GM12874 (cell line): ENCODE measurements at regions not wholly inside any gene's neighbourhood (a gene's known extent, or its start where the extent isn't known, plus 50 kb on each side); places are given as distances from the start of the nearest gene placed in this dataset.

Source experiments
- CTCF ChIP-seq: IDR thresholded peaks from 2 replicates; pipeline ENCODE4 v1.5.1; 2011; ENCODE audit warnings: low read depth, mild to moderate bottlenecking, control low read depth, low read length, moderate library complexity; ENCODE audit not compliant: insufficient read depth

GRCh38 chr13:106089261-106089980 is 446.0 kb downstream of the EFNB2 start:
- no peak for TF ChIP-seq CTCF

DNA sequence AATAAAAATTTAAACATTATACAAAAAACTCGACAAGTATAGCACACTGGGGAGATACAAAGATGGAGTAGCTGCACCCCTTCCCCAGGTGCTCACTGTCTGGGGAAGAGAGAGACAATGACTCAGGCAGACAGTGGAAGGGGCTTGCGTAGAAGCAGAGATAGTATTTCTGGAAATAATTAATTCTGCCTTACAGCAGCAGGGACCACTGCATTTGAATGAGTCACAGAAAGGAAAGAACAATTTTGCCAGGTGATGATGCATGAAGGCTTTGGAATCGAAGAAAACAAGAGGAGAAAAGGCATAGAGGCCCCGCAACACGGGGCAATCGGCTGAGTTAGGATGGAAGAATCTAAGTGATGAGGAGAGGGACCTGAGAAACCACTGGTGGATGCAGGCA is 447.4 kb downstream of the EFNB2 start:
- TF ChIP-seq CTCF = no peak

GRCh38 chr13:106087201-106087600 is 448.3 kb downstream of the EFNB2 start:
- no peak for TF ChIP-seq CTCF

DNA sequence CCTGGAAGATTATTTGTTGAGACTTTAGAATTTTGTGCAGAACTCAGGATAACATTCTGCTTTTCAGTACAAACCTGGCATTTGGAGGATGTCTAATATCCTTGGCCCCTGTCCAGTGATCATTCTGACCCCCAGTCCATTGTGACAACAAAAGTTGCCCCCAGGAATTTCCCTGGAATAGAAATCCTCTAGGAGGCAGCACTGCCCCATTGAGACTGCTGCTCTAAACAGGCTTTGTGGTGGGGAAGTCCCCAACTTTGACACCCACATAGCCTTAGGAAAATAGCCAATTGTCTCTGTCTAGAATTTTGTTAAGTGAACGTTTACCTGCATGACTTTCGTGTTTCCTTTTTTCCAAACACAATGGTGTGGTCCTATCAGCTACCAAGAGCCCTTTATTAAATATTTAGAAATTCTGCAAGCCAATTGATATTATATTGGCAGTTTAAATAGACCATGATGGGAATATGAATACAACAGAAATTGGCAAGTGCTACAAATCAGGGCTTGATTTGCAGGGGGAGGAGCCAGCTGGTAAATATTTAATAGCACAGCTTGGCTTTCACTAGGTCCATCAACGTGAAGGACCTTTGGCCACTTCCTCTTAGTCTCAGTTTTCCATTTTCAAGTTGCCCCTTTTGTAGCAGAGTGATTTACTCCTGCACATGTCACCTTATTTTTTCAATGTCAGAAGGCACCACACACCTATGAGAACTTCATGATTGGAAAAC is 451.7 kb downstream of the EFNB2 start:
- peak; percentile 22; the same call in 1 of the 2 replicates for TF ChIP-seq CTCF

DNA sequence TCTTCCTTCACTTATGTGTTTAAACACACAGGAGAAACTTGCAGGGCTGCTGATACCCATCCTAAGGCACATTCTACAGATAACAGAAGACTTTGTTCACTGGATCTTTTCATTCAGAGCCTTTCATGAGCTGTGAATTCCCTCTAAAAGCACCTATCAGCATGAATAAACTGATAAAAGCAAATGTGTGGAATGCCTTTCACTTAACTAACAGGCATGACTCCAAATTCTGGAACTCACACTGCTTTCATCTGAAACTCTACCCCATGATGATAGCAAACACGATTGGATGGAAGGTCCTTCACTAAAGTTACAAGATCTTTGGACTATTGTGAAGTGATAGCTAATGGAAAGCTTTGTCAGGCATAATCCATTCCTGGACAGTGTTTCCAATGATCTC is 457.3 kb downstream of the EFNB2 start:
- TF ChIP-seq CTCF = no peak

- no peak for TF ChIP-seq CTCF
Measured at GRCh38 chr13:106077017-106077416, 458.4 kb downstream of the EFNB2 start.

DNA sequence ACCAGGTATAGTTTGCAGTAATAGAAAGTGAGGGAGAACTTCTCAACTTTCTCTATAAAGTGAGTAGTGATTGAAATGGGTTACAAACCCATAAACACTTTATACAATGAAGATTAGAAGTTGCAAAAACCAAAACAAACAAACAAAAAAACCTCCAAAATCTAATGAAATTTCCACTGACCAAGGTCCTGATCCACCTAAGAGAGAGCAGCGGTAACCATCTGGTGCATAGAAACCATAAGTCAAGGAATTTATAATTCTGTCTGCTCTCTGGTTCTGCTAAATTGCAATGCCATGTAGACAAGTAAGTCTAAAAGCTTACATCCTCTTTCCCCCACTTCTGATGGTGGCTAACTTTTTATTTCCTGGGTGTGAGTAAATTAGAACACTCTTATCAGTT is 463.4 kb downstream of the EFNB2 start:
- no peak for TF ChIP-seq CTCF
